ENCODE measurements at regions not wholly inside any gene's neighbourhood (a gene's known extent, or its start where the extent isn't known, plus 50 kb on each side); places are given as distances from the start of the nearest gene placed in this dataset.

DNA sequence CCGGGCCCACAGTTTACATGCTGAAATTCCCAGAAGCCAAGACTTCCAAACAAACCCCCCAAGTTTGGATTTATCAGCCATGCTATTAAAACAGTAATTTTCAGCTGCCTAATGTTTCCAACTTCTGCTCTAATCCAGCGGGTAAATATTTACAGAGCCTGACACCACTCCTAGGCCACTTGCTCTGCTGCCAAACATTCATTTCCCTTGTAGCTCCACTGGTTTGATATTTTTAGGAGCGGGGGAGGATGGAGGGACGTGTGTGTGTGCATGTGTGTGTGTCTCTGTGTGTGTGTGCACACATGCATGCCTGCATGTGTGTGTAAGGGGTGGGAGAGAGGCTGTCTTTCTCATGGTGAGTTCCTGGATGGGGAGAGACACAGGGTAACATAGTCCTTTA lies 115.7 kb upstream of the PJA1 start:
- TF ChIP-seq, protein P1, sequence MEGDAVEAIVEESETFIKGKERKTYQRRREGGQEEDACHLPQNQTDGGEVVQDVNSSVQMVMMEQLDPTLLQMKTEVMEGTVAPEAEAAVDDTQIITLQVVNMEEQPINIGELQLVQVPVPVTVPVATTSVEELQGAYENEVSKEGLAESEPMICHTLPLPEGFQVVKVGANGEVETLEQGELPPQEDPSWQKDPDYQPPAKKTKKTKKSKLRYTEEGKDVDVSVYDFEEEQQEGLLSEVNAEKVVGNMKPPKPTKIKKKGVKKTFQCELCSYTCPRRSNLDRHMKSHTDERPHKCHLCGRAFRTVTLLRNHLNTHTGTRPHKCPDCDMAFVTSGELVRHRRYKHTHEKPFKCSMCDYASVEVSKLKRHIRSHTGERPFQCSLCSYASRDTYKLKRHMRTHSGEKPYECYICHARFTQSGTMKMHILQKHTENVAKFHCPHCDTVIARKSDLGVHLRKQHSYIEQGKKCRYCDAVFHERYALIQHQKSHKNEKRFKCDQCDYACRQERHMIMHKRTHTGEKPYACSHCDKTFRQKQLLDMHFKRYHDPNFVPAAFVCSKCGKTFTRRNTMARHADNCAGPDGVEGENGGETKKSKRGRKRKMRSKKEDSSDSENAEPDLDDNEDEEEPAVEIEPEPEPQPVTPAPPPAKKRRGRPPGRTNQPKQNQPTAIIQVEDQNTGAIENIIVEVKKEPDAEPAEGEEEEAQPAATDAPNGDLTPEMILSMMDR (IDR thresholded peaks at IDR 0.05) = no peak
- no peak for TF ChIP-seq POLR2A (IDR thresholded peaks at IDR 0.05)
